ENCODE measurements at regions not wholly inside any gene's neighbourhood (a gene's known extent, or its start where the extent isn't known, plus 50 kb on each side); places are given as distances from the start of the nearest gene placed in this dataset.

DNA sequence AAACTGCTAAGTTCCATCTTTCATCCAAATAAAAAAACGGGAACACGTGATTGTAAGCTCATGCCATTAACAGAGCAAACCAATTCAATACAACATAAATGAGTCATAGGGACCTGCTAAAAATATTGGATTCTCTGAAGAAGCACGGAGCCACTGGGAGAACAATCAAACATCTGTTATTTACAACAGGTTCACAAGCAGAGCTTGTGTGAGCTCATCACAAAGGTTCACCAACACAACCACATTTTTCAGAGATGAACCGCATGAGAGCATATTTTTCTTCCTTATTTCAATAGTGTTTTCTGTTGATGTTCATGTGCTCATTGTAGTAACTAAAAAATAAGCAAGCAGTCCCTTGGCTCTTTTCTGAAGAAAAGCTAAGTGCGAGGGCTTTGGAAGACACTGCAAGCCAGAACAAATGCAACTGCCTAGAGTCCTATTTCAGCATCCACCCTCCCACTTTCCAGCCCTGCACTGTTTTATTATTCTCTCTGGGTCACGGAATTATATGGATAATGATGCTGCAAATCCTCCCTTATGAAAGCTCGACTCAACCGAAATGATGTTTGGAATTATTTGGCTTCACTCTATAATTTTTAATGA is 545.8 kb downstream of the LIG4 start:
- DNase-seq (ENCODE audit: low read depth, low spot score): peak; percentile 14
- POLR2A ChIA-PET: no interaction called here
- no peak overlapping the region for H3K27ac ChIP-seq (ENCODE audit: insufficient read depth, low read depth, low read length)

GRCh38 chr13:107665926-107666458 is 549.3 kb downstream of the LIG4 start:
- Histone ChIP-seq H3K36me3 (ENCODE audit: control insufficient read depth in 2 of 2, extremely low read depth in 1 of 2, insufficient read depth in 2 of 2, low read length in 2 of 2) (no peaks in the 10 kb centered on the region), H2AFZ (ENCODE audit: low read depth, low read length) (no peak overlapping the region), H3K4me2 (ENCODE audit: insufficient read depth, low read length) (no peak overlapping the region), H4K20me1 (replicated peaks; ENCODE audit: control insufficient read depth, extremely low read depth, insufficient read depth, low read length) (no peaks in the 10 kb centered on the region), H3K4me3 (replicated peaks in 1 of 3; ENCODE audit: insufficient read depth in 1 of 3, low read depth in 1 of 3, low read length in 3 of 3) (no peak overlapping the region), H3K9me3 (replicated peaks; ENCODE audit: control insufficient read depth, insufficient read depth, low read length) (no peaks in the 10 kb centered on the region), H3K79me2 (ENCODE audit: control insufficient read depth, insufficient read depth, low read length) (no peaks in the 10 kb centered on the region), H3K9me1 (replicated peaks; ENCODE audit: control insufficient read depth, extremely low read depth, insufficient read depth, low read length) (no peaks in the 10 kb centered on the region), H3K27ac (ENCODE audit: insufficient read depth, low read depth, low read length) (no peak overlapping the region), H3K4me1 (ENCODE audit: control insufficient read depth, extremely low read depth, insufficient read depth, low read length) (no peaks in the 10 kb centered on the region), H3K9ac (replicated peaks; ENCODE audit: extremely low read depth, insufficient read depth, low read length) (no peak overlapping the region), H3K27me3 (ENCODE audit: control insufficient read depth in 2 of 2, insufficient read depth in 2 of 2, low read length in 2 of 2) (no peaks in the 10 kb centered on the region)
- POLR2A ChIA-PET: no interaction called here
- dilution Hi-C loops (cut with MboI; ENCODE audit: extremely low pct_ligation_motif_present, low sequenced_read_pairs): no loop called here
- TF ChIP-seq FOS (IDR thresholded peaks at IDR 0.05; ENCODE audit: borderline replicate concordance, insufficient read depth, low read length): no peak
- no peak for TF ChIP-seq POLR2A (IDR thresholded peaks at IDR 0.05; ENCODE audit: low read depth, low read length)
- TF ChIP-seq GATA2 (IDR thresholded peaks at IDR 0.05; ENCODE audit: insufficient read depth, insufficient read length, low read depth, low read length): no peak
- no peak for TF ChIP-seq POLR2AphosphoS5 (IDR thresholded peaks at IDR 0.05; ENCODE audit: insufficient read depth, low read depth, low read length)
- TF ChIP-seq JUN (IDR thresholded peaks at IDR 0.05; ENCODE audit: borderline replicate concordance, insufficient read depth, insufficient read length, low read depth): no peak
- TF ChIP-seq EZH2 (IDR thresholded peaks at IDR 0.05; ENCODE audit: borderline replicate concordance, low read depth, low read length, severe bottlenecking): no peak
- TF ChIP-seq, protein P1, sequence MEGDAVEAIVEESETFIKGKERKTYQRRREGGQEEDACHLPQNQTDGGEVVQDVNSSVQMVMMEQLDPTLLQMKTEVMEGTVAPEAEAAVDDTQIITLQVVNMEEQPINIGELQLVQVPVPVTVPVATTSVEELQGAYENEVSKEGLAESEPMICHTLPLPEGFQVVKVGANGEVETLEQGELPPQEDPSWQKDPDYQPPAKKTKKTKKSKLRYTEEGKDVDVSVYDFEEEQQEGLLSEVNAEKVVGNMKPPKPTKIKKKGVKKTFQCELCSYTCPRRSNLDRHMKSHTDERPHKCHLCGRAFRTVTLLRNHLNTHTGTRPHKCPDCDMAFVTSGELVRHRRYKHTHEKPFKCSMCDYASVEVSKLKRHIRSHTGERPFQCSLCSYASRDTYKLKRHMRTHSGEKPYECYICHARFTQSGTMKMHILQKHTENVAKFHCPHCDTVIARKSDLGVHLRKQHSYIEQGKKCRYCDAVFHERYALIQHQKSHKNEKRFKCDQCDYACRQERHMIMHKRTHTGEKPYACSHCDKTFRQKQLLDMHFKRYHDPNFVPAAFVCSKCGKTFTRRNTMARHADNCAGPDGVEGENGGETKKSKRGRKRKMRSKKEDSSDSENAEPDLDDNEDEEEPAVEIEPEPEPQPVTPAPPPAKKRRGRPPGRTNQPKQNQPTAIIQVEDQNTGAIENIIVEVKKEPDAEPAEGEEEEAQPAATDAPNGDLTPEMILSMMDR (IDR thresholded peaks at IDR 0.05; ENCODE audit: extremely low read depth in 1 of 2, insufficient read depth in 1 of 2, low read depth in 1 of 2, low read length in 2 of 2): no peak
- TF ChIP-seq MYC (IDR thresholded peaks at IDR 0.05; ENCODE audit: low read depth, low read length): no peak
- TF ChIP-seq, protein P2, sequence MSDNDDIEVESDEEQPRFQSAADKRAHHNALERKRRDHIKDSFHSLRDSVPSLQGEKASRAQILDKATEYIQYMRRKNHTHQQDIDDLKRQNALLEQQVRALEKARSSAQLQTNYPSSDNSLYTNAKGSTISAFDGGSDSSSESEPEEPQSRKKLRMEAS (IDR thresholded peaks at IDR 0.05; ENCODE audit: insufficient read depth, insufficient read length): no peak
- no peak for FAIRE-seq
- intact Hi-C loops (cut with micrococcal nuclease): no loop called here
- DNase-seq (ENCODE audit: low read depth, low spot score): no peak
- BruUV-seq (replicated peaks): no TSS peak
- CTCF ChIA-PET: no interaction called here

More for the DNA sequence above, 545.8 kb downstream of the LIG4 start:
- Histone ChIP-seq H3K27me3 (ENCODE audit: control insufficient read depth in 2 of 2, insufficient read depth in 2 of 2, low read length in 2 of 2) (no peaks in the 10 kb centered on the region), H2AFZ (ENCODE audit: low read depth, low read length) (no peak overlapping the region), H3K79me2 (ENCODE audit: control insufficient read depth, insufficient read depth, low read length) (no peaks in the 10 kb centered on the region), H3K9me1 (replicated peaks; ENCODE audit: control insufficient read depth, extremely low read depth, insufficient read depth, low read length) (no peaks in the 10 kb centered on the region), H4K20me1 (replicated peaks; ENCODE audit: control insufficient read depth, extremely low read depth, insufficient read depth, low read length) (no peaks in the 10 kb centered on the region), H3K4me3 (replicated peaks in 1 of 3; ENCODE audit: insufficient read depth in 1 of 3, low read depth in 1 of 3, low read length in 3 of 3) (no peak overlapping the region), H3K4me1 (ENCODE audit: control insufficient read depth, extremely low read depth, insufficient read depth, low read length) (no peaks in the 10 kb centered on the region), H3K9ac (replicated peaks; ENCODE audit: extremely low read depth, insufficient read depth, low read length) (no peak overlapping the region), H3K36me3 (ENCODE audit: control insufficient read depth in 2 of 2, extremely low read depth in 1 of 2, insufficient read depth in 2 of 2, low read length in 2 of 2) (no peaks in the 10 kb centered on the region), H3K4me2 (ENCODE audit: insufficient read depth, low read length) (no peak overlapping the region), H3K9me3 (replicated peaks; ENCODE audit: control insufficient read depth, insufficient read depth, low read length) (no peaks in the 10 kb centered on the region)
- intact Hi-C loops (cut with micrococcal nuclease): no loop called here
- no peak for FAIRE-seq
- TF ChIP-seq FOS (IDR thresholded peaks at IDR 0.05; ENCODE audit: borderline replicate concordance, insufficient read depth, low read length) (peak; percentile 11), JUN (IDR thresholded peaks at IDR 0.05; ENCODE audit: borderline replicate concordance, insufficient read depth, insufficient read length, low read depth) (no peak)
- BruUV-seq (replicated peaks): no TSS peak
- CTCF ChIA-PET: interaction anchor here (1.0 to 1.6 kb wide), 6 partner anchors 8 to 458 kb away, joined by 3 to 5 read pairs (median 3); no protein-coding TSS in a partner anchor
- dilution Hi-C loops (cut with MboI; ENCODE audit: extremely low pct_ligation_motif_present, low sequenced_read_pairs): no loop called here
